ENCODE measurements at regions not wholly inside any gene's neighbourhood (a gene's known extent, or its start where the extent isn't known, plus 50 kb on each side); places are given as distances from the start of the nearest gene placed in this dataset.

DNA sequence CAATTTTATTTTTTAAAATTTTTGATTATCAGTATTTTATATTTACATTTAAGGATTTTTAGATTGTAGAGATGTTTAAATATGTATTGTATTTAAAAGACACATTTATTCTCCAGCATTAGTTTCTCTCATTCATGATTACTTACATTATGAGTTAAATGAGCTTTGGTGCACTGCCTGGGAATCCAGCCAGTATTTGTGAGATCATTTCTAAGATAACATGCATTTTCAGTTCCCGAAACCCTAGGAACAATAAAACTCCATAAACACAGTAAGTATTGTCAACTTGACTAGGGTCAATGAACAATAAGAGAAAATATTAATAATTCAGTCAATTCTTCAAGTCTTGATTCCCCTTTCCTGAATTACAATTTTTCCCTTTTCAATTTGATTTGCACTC lies 403.3 kb downstream of the PLK2 start:
- no peak overlapping the region for H3K27ac ChIP-seq
- TF ChIP-seq, protein P1, sequence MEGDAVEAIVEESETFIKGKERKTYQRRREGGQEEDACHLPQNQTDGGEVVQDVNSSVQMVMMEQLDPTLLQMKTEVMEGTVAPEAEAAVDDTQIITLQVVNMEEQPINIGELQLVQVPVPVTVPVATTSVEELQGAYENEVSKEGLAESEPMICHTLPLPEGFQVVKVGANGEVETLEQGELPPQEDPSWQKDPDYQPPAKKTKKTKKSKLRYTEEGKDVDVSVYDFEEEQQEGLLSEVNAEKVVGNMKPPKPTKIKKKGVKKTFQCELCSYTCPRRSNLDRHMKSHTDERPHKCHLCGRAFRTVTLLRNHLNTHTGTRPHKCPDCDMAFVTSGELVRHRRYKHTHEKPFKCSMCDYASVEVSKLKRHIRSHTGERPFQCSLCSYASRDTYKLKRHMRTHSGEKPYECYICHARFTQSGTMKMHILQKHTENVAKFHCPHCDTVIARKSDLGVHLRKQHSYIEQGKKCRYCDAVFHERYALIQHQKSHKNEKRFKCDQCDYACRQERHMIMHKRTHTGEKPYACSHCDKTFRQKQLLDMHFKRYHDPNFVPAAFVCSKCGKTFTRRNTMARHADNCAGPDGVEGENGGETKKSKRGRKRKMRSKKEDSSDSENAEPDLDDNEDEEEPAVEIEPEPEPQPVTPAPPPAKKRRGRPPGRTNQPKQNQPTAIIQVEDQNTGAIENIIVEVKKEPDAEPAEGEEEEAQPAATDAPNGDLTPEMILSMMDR (IDR thresholded peaks at IDR 0.05) = no peak
- no peak for TF ChIP-seq ZFX (IDR thresholded peaks at IDR 0.05; ENCODE audit: borderline replicate concordance)

DNA sequence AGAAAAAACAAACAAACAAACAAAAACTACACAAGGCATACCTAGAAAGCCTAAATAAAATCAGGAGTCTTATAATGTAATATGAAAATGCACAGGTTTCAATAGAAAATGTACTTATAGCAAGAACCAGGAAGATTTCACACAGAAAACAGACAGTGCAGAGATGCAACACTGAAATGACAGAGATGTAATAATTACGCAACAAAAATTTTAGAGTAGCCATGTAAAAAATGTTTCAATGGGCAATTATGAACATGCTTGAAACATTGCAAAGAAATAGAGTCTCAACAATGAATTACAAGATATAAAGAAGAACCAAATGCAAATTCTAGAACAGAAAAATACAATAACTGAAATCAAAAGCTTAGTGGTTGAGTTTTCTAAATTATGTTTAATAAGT lies 405.9 kb downstream of the PLK2 start:
- H3K27ac ChIP-seq = no peak overlapping the region
- no peak for TF ChIP-seq ZFX (IDR thresholded peaks at IDR 0.05; ENCODE audit: borderline replicate concordance)
- TF ChIP-seq, protein P1 (IDR thresholded peaks at IDR 0.05) = no peak

DNA sequence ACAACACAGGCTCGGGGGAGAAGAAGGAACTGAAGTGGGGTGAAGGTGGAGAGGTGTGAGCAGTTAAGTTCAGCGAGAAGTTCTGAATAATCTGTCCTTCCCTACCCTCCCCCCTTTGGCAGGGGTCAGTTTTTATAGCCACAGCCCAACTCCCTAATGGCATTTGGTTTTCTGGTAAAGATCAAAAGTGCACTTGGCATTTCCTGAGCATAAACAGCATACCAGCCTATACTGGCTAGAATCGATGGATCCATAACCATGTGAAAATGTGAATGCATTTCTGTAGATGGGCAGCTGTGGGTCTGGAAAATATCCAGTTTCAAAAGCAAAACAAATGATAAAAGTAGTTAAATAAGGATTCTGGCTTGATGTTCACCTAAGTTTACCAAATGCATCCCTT lies 410.9 kb downstream of the PLK2 start:
- no peak for TF ChIP-seq ZFX (IDR thresholded peaks at IDR 0.05; ENCODE audit: borderline replicate concordance)
- TF ChIP-seq, protein P1 (IDR thresholded peaks at IDR 0.05) = no peak
- no peak overlapping the region for H3K27ac ChIP-seq

DNA sequence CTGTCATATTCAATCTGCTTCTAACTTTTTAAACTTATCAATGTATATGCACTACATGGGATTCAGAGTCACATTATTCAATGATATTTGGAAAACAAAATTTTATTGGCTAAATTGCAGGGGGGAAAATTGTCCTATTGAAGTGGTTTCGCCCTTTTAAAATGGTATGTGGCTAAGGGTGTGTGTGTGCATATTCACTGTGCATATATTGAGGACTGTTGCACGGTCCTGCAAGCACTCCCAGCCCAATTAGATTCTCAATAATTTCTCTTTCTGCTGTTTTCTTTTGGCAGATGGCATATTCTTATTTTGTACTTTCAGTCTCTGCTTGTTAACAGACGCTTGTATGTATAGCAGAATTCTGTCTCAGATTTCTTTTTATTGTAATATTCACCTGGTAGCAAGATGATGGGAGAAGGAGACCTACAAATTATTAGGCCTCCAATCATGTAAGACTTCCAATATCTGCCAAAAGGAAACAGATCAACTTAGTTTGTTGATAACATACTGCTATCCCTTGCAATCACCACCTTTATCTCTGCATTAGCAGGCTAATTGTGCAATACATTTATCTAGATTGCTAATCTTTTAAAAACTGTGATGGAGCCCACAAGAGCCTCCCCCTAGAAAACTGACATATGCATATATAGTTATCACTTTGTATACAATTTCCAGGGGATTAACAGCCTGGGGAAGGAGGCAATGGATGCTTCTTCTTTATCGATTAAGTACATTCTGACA lies 411.5 kb downstream of the PLK2 start:
- no peak overlapping the region for H3K27ac ChIP-seq
- no peak for TF ChIP-seq ZFX (IDR thresholded peaks at IDR 0.05; ENCODE audit: borderline replicate concordance)
- TF ChIP-seq, protein P1 (IDR thresholded peaks at IDR 0.05) = no peak

DNA sequence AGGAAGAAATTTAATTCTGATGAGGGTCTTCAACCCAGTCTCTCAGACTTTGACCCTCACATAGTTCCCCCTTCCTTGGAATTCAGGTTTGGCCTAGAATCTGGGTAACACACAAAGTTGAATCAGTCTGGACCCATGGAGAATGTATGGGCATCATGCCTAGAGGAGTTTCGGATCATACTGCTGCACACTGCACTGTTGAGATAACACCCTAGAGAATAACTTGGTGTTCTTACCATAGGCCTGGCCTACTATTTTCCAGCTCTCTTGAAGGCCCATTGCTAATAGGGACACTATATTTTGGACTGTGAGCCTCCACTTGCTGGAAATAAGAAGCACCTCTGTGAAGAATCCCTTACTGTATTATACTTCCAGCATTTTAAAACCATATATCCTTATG lies 413.5 kb downstream of the PLK2 start:
- no peak overlapping the region for H3K27ac ChIP-seq
- TF ChIP-seq, protein P1 (IDR thresholded peaks at IDR 0.05) = no peak
- no peak for TF ChIP-seq ZFX (IDR thresholded peaks at IDR 0.05; ENCODE audit: borderline replicate concordance)

DNA sequence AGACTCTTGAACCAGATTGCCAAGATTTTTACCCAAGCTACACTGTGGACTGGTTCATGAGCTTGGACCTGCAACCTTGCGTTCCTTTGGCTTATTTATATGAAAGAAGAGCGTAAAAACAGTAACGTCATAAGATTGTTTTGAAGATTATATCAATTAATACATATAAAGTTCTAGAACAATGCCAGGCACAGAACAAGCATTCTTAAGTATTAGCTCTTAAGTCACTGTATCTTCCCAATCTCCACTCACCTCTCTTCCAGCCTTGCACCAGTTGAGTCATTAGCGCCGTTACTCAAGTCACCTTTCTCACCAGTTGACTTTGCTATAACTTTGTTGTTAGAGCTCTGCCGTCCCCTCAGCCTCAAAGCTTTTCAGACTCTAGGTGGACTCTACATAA lies 415.7 kb downstream of the PLK2 start:
- TF ChIP-seq, protein P1 (IDR thresholded peaks at IDR 0.05) = no peak
- TF ChIP-seq ZFX (IDR thresholded peaks at IDR 0.05; ENCODE audit: borderline replicate concordance) = no peak
- H3K27ac ChIP-seq = no peak overlapping the region

DNA sequence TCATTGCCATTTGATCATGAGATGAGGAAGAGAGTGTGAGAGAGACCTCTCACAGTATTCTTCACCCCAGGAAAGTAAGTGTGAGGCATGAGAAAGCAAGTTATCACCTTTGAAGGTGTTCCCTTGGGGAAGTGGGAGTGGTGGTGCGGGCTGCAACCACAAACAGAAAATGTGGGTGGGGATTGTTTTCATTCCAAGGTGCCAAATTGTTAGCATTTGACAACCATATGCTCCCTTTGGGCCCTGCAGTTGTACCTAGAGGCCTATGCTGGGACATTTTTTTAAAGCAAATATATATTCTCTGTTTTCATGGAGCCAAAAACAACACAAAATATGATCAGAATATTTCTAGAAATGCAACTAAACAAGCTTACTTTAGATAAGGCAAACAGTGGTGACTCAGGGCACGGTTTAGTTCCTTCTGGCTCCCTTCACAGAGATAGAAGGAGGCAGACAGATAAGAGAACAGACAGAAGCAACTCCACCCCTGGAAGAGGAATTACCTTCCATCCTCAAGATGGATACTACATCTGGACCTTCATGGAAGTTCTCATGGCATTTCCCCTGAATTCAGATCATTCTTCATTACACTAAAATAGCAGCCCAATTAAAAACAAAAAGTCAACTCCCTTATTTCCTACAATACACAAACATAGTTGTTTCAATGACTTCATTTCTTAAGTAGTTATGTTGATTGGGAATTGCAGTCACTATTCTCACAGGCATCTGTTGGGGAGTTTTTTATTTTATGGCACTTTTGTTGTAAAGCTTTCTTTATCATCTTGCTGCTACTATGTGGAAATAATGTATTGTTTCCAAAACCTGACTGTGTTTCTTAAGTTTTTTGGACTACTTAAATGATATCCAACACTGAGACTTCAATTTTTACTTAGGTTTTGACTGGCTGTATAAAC lies 416.6 kb downstream of the PLK2 start:
- H3K27ac ChIP-seq = no peak overlapping the region
- no peak for TF ChIP-seq ZFX (IDR thresholded peaks at IDR 0.05; ENCODE audit: borderline replicate concordance)
- TF ChIP-seq, protein P1 (IDR thresholded peaks at IDR 0.05) = no peak

Data from 22Rv1 (cell line).